Neural cell (in vitro differentiated cells): ENCODE measurements at regions not wholly inside any gene's neighbourhood (a gene's known extent, or its start where the extent isn't known, plus 50 kb on each side); places are given as distances from the start of the nearest gene placed in this dataset.

ENCODE experiments used
- H2AFZ ChIP-seq: fragments of 200-600, 300-800 bp; sonication (generic), shearing (Covaris generic); 2 replicates; pipeline ENCODE4 v1.6.0; 2014; ENCODE audit warnings: low read depth, mild to moderate bottlenecking, antibody characterized with exemption, low read length, moderate library complexity
- H3F3A ChIP-seq: fragments of 200-600 bp; shearing (Covaris generic); 2 replicates; pipeline ENCODE4 v1.6.1; 2016; ENCODE audit warnings: mild to moderate bottlenecking, moderate library complexity, mixed read lengths, antibody characterized with exemption, low read length; ENCODE audit not compliant: insufficient read depth, poor library complexity, severe bottlenecking
- H3K27ac ChIP-seq: fragments of 200-600, 300-800 bp; sonication (generic), shearing (Covaris generic); 2 replicates; pipeline ENCODE4 v1.5.1; 2014; ENCODE audit warnings: mild to moderate bottlenecking, low read length, moderate library complexity
- H3K27me3 ChIP-seq: fragments of 300-800, 200-600 bp; sonication (generic), shearing (Covaris generic); 2 replicates; pipeline ENCODE4 v1.6.0; 2014; ENCODE audit warnings: mild to moderate bottlenecking, low read depth, low read length, moderate library complexity; ENCODE audit not compliant: insufficient read depth
- H3K36me3 ChIP-seq: fragments of 300-800, 200-600 bp; sonication (generic), shearing (Covaris generic); 2 replicates; pipeline ENCODE4 v1.5.1; 2014; ENCODE audit warnings: mild to moderate bottlenecking, antibody characterized with exemption, low read length, moderate library complexity; ENCODE audit not compliant: insufficient read depth
- H3K4me2 ChIP-seq: fragments of 300-800, 200-600 bp; sonication (generic), shearing (Covaris generic); 2 replicates; pipeline ENCODE4 v1.6.0; 2014; ENCODE audit warnings: mild to moderate bottlenecking, low read length
- H3K4me3 ChIP-seq: fragments of 300-800, 200-600 bp; sonication (generic), shearing (Covaris generic); 2 replicates; pipeline ENCODE4 v1.5.1; 2014; ENCODE audit warnings: mild to moderate bottlenecking, low read length, moderate library complexity
- H3K79me2 ChIP-seq: fragments of 200-600 bp; shearing (Covaris generic); replicated peaks from 2 replicates; pipeline ENCODE4 v1.6.0; 2014; ENCODE audit warnings: mild to moderate bottlenecking, low read length, moderate library complexity; ENCODE audit not compliant: insufficient read depth
- H3K9ac ChIP-seq: fragments of 300-800, 200-600 bp; sonication (generic), shearing (Covaris generic); 2 replicates; pipeline ENCODE4 v1.6.1; 2016; ENCODE audit warnings: mild to moderate bottlenecking, low read length, mixed read lengths
- H3K9me2 ChIP-seq: fragments of 200-600 bp; shearing (Covaris generic); 2 replicates; pipeline ENCODE4 v1.6.1; 2016; ENCODE audit warnings: mild to moderate bottlenecking, low read length, mixed read lengths; ENCODE audit not compliant: insufficient read depth
- H3K9me3 ChIP-seq: fragments of 200-600, 300-800 bp; sonication (generic), shearing (Covaris generic); 2 replicates; pipeline ENCODE4 v1.6.1; 2016; ENCODE audit warnings: mild to moderate bottlenecking, mixed run types, low read length, moderate library complexity, mixed read lengths
- H4K20me1 ChIP-seq: fragments of 200-600 bp; shearing (Covaris generic); 2 replicates; pipeline ENCODE4 v1.6.1; 2016; ENCODE audit warnings: mild to moderate bottlenecking, mixed run types; ENCODE audit not compliant: insufficient read depth
- CTCF ChIP-seq: fragments of 450-650 bp; IDR thresholded peaks from 2 replicates; pipeline ENCODE4 v1.5.1; 2014; ENCODE audit warnings: antibody characterized with exemption, mild to moderate bottlenecking, moderate library complexity; ENCODE audit not compliant: poor library complexity, severe bottlenecking
- EP300 ChIP-seq: fragments of 450-650 bp; conservative IDR thresholded peaks from 2 replicates; pipeline ENCODE4 v1.6.1; 2014; ENCODE audit warnings: antibody characterized with exemption, mild to moderate bottlenecking, moderate library complexity; ENCODE audit not compliant: poor library complexity, severe bottlenecking
- EZH2 ChIP-seq: fragments of 200-600, 300-800 bp; shearing (Covaris generic), sonication (generic); IDR thresholded peaks from 2 replicates; pipeline ENCODE4 v1.6.1; 2014; ENCODE audit warnings: antibody characterized with exemption, low read length, borderline replicate concordance, mild to moderate bottlenecking; ENCODE audit not compliant: insufficient read depth, poor library complexity, severe bottlenecking
- MXI1 ChIP-seq: fragments of 450-650 bp; conservative IDR thresholded peaks from 2 replicates; pipeline ENCODE4 v1.6.1; 2014; ENCODE audit warnings: antibody characterized with exemption, mild to moderate bottlenecking; ENCODE audit not compliant: poor library complexity, severe bottlenecking
- POLR2AphosphoS5 ChIP-seq: IDR thresholded peaks from 2 replicates; pipeline ENCODE4 v1.6.1; 2012
- RAD21 ChIP-seq: fragments of 450-650 bp; conservative IDR thresholded peaks from 2 replicates; pipeline ENCODE4 v1.6.1; 2014; ENCODE audit warnings: antibody characterized with exemption, mild to moderate bottlenecking, moderate library complexity
- REST ChIP-seq: IDR thresholded peaks from 2 replicates; pipeline ENCODE4 v1.6.1; 2012; ENCODE audit warnings: borderline replicate concordance
- SMC3 ChIP-seq: fragments of 450-650 bp; conservative IDR thresholded peaks from 2 replicates; pipeline ENCODE4 v1.6.1; 2014; ENCODE audit warnings: antibody characterized with exemption, mild to moderate bottlenecking, moderate library complexity; ENCODE audit not compliant: poor library complexity
- TAF1 ChIP-seq: IDR thresholded peaks from 2 replicates; pipeline ENCODE4 v1.6.1; 2012; ENCODE audit warnings: low read depth

- H3K4me2 ChIP-seq: no peak overlapping the region
- H3K27me3 ChIP-seq: no peaks in the 10 kb centered on the region
- H3K9me2 ChIP-seq: no peaks in the 10 kb centered on the region
- no peaks in the 10 kb centered on the region for H3K79me2 ChIP-seq
- no peak overlapping the region for H3K4me3 ChIP-seq
- no peaks in the 10 kb centered on the region for H3K36me3 ChIP-seq
- H3K9me3 ChIP-seq: no peaks in the 10 kb centered on the region
- no peak overlapping the region for H3K27ac ChIP-seq
- no peaks in the 10 kb centered on the region for H3F3A ChIP-seq
- H3K9ac ChIP-seq: no peak overlapping the region
- no peak overlapping the region for H2AFZ ChIP-seq
- no peaks in the 10 kb centered on the region for H4K20me1 ChIP-seq
- TF ChIP-seq SMC3: no peak
- TF ChIP-seq RAD21: no peak
- no peak for TF ChIP-seq EP300
- TF ChIP-seq TAF1: no peak
- no peak for TF ChIP-seq EZH2
- TF ChIP-seq REST: no peak
- no peak for TF ChIP-seq MXI1
- no peak for TF ChIP-seq CTCF
- TF ChIP-seq POLR2AphosphoS5: no peak
These were observed 76.8 kb upstream of the WSCD2 start for GRCh38 chr12:108052260-108052659.

GRCh38 chr12:108053512-108053911 lies 75.6 kb upstream of the WSCD2 start:
- TF ChIP-seq CTCF: no peak
- TF ChIP-seq TAF1: no peak
- no peak for TF ChIP-seq EZH2
- no peak for TF ChIP-seq POLR2AphosphoS5
- TF ChIP-seq SMC3: no peak
- TF ChIP-seq EP300: no peak
- no peak for TF ChIP-seq MXI1
- no peak for TF ChIP-seq REST
- no peak for TF ChIP-seq RAD21
- H3F3A ChIP-seq: no peaks in the 10 kb centered on the region
- H3K27ac ChIP-seq: no peak overlapping the region
- H3K27me3 ChIP-seq: no peaks in the 10 kb centered on the region
- H4K20me1 ChIP-seq: no peaks in the 10 kb centered on the region
- no peaks in the 10 kb centered on the region for H3K79me2 ChIP-seq
- no peak overlapping the region for H2AFZ ChIP-seq
- no peak overlapping the region for H3K4me2 ChIP-seq
- H3K9ac ChIP-seq: no peak overlapping the region
- H3K36me3 ChIP-seq: no peaks in the 10 kb centered on the region
- H3K9me3 ChIP-seq: no peaks in the 10 kb centered on the region
- no peaks in the 10 kb centered on the region for H3K9me2 ChIP-seq
- H3K4me3 ChIP-seq: no peak overlapping the region
